ENCODE measurements at regions not wholly inside any gene's neighbourhood (a gene's known extent, or its start where the extent isn't known, plus 50 kb on each side); places are given as distances from the start of the nearest gene placed in this dataset.

DNA sequence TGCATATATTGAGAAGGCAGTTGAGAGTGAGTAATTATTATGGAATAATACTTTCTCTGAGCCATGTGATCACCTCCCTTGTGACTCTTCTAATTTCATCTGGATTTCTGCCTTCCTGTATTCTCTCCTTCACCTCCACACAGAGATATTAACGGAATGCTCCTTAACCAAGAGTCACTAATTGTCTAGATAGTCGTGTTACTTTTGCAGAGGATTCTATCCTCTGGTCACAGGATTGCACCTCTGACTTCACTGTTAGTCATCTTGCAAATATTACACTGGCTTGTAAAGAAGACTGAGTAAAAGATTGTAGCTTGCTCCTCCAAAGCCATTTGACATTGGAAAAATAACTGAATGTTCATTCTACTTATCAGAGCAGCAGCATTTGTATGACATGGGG is 160.9 kb downstream of the SH2D1A start:
- TF ChIP-seq, protein P1, sequence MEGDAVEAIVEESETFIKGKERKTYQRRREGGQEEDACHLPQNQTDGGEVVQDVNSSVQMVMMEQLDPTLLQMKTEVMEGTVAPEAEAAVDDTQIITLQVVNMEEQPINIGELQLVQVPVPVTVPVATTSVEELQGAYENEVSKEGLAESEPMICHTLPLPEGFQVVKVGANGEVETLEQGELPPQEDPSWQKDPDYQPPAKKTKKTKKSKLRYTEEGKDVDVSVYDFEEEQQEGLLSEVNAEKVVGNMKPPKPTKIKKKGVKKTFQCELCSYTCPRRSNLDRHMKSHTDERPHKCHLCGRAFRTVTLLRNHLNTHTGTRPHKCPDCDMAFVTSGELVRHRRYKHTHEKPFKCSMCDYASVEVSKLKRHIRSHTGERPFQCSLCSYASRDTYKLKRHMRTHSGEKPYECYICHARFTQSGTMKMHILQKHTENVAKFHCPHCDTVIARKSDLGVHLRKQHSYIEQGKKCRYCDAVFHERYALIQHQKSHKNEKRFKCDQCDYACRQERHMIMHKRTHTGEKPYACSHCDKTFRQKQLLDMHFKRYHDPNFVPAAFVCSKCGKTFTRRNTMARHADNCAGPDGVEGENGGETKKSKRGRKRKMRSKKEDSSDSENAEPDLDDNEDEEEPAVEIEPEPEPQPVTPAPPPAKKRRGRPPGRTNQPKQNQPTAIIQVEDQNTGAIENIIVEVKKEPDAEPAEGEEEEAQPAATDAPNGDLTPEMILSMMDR (conservative IDR thresholded peaks at IDR 0.05; ENCODE audit: low read depth, low read length), result no peak
- TF ChIP-seq POLR2A (IDR thresholded peaks at IDR 0.05; ENCODE audit: low read depth, low read length) (no peak), NFE2L2 (IDR thresholded peaks at IDR 0.05; ENCODE audit: low read depth, low read length) (no peak), RAD21 (IDR thresholded peaks at IDR 0.05; ENCODE audit: low read length) (no peak), RCOR1 (IDR thresholded peaks at IDR 0.05; ENCODE audit: insufficient replicate concordance, low read length) (no peak), MAFK (IDR thresholded peaks at IDR 0.05; ENCODE audit: low read depth, low read length) (no peak), CHD1 (IDR thresholded peaks at IDR 0.05; ENCODE audit: low read depth, low read length) (no peak), CEBPB (IDR thresholded peaks at IDR 0.05; ENCODE audit: low read depth, low read length) (no peak), BHLHE40 (IDR thresholded peaks at IDR 0.05; ENCODE audit: low read depth, low read length) (no peak), FOS (IDR thresholded peaks at IDR 0.05; ENCODE audit: low read depth, low read length) (no peak), RFX5 (IDR thresholded peaks at IDR 0.05; ENCODE audit: low read depth, low read length) (no peak), SMC3 (IDR thresholded peaks at IDR 0.05; ENCODE audit: low read depth, low read length) (no peak), MXI1 (IDR thresholded peaks at IDR 0.05; ENCODE audit: borderline replicate concordance, low read depth, low read length) (no peak)
- TF ChIP-seq, protein P2, sequence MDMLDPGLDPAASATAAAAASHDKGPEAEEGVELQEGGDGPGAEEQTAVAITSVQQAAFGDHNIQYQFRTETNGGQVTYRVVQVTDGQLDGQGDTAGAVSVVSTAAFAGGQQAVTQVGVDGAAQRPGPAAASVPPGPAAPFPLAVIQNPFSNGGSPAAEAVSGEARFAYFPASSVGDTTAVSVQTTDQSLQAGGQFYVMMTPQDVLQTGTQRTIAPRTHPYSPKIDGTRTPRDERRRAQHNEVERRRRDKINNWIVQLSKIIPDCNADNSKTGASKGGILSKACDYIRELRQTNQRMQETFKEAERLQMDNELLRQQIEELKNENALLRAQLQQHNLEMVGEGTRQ (IDR thresholded peaks at IDR 0.05; ENCODE audit: low read depth, low read length), result no peak
